ENCODE measurements at regions not wholly inside any gene's neighbourhood (a gene's known extent, or its start where the extent isn't known, plus 50 kb on each side); places are given as distances from the start of the nearest gene placed in this dataset.

- DNase-seq = no peak
These were observed 306.6 kb downstream of the MAF start for GRCh38 chr16:79293836-79294460.

GRCh38 chr16:79288066-79288465 lies 312.5 kb downstream of the MAF start:
- DNase-seq = no peak

GRCh38 chr16:79287424-79287917 lies 313.1 kb downstream of the MAF start:
- DNase-seq = no peak

GRCh38 chr16:79286646-79287423 lies 313.7 kb downstream of the MAF start:
- no peak for DNase-seq

- no peak for DNase-seq
These were observed 315.8 kb downstream of the MAF start for GRCh38 chr16:79284766-79285165.

- no peak for DNase-seq
These were observed 317.0 kb downstream of the MAF start for GRCh38 chr16:79283578-79283977.

GRCh38 chr16:79282806-79283205 lies 317.7 kb downstream of the MAF start:
- no peak for DNase-seq

GRCh38 chr16:79278506-79278905 lies 322.0 kb downstream of the MAF start:
- DNase-seq = no peak

GRCh38 chr16:79276501-79276900 lies 324.0 kb downstream of the MAF start:
- DNase-seq = no peak

- DNase-seq = no peak
These were observed 326.3 kb downstream of the MAF start for GRCh38 chr16:79274264-79274663.

GRCh38 chr16:79272141-79272577 lies 328.4 kb downstream of the MAF start:
- DNase-seq = no peak

- DNase-seq = no peak
These were observed 329.0 kb downstream of the MAF start for GRCh38 chr16:79271583-79271982.

- DNase-seq = no peak
These were observed 330.5 kb downstream of the MAF start for GRCh38 chr16:79270011-79270410.

GRCh38 chr16:79269211-79269863 lies 331.2 kb downstream of the MAF start:
- no peak for DNase-seq

GRCh38 chr16:79267781-79268180 lies 332.8 kb downstream of the MAF start:
- DNase-seq = no peak

- DNase-seq = no peak
These were observed 333.4 kb downstream of the MAF start for GRCh38 chr16:79267146-79267545.

GRCh38 chr16:79265701-79266100 lies 334.8 kb downstream of the MAF start:
- DNase-seq = no peak

GRCh38 chr16:79265196-79265595 lies 335.3 kb downstream of the MAF start:
- DNase-seq = no peak

- DNase-seq = no peak
These were observed 336.1 kb downstream of the MAF start for GRCh38 chr16:79264237-79265109.

GRCh38 chr16:79263425-79263824 lies 337.1 kb downstream of the MAF start:
- no peak for DNase-seq
